Suppressor macrophage (primary cell): ENCODE measurements at regions not wholly inside any gene's neighbourhood (a gene's known extent, or its start where the extent isn't known, plus 50 kb on each side); places are given as distances from the start of the nearest gene placed in this dataset.
"Not testable (repeated sequence)": the region's sequence is repeated elsewhere in the genome, so short reads cannot be mapped to it uniquely, and the experiment has no call there.

Experiments used
- DNase-seq, 4 experiments: peaks; one replicate each; pipeline ENCODE4 v3.0.0-alpha.2; 2020 to 2022

DNA sequence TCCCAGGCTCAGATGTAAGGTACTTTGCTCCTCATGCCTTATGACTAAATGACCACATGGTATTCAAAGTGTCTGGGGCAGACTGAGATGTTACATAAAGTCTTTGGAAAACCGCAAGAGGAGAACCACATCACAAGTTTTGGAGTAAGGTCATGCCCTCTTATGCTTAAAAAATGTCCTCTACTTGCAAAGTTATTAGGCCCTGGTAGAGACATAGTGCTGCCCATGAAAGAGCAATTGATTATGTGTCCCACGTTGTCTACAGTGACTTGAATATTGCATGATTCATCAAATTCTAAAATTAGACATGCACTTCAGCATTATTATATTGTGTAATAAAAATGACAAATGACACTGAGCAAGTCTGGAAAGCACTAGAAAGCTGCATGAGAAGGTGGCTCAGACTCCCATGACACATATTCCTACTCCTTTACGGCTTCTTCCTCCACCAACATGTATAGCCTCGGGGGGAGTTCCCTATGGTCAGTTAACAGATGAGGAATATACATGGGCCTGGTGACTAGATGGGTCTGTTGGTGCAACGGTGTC, 602.6 kb upstream of the VRK2 start:
- peak; percentile 82 to 96 (median 88) for DNase-seq

DNA sequence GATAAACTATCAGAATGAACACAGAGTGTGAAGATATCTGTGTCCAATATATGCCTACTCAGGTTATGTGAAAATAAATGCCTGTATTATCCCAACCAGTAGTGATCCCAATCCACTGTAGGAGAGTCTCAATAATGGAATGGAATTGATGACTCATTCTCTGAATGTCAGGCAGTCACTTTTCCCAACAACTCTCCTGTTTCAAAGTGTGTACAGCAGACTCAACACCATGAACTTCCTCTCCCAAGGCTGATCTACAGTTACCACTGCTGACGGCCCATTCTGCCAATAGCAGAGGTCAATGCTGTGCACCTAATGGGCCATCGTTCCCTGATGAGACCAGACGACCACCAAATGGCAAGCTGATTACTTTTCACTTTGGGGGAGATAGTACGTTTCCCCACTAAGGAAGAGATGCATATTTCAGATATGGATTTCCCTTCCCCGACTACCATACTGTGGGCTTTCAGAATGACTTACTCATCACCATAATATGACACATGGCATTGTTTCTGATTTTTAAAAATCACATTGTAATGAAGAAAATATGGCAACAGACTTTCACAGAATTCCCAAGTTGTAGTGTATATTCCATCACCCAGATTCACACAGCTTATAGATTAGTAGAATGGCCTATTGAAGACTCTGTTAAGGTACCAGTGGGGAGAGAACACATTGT, 601.7 kb upstream of the VRK2 start:
- peak; percentile 26 to 62 (median 54) for DNase-seq

DNA sequence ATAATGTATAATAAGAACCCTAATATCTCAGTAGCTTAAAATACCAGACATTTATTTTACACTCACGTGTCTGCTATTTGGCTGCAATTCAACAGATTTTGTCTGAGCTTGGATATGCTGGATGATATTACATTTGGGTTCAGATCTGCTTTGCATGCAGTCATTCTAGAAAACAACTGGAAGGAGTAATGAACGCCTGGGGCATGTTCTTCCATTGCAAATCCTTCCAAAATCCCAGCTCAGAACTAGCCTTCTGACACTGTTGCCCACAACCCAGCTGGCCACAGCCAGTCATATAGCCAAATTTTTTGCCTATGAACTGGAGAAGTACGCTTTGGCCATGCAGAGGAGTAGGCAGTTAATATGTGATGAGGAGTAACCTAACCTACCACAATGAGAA, 597.8 kb upstream of the VRK2 start:
- DNase-seq = no peak

DNA sequence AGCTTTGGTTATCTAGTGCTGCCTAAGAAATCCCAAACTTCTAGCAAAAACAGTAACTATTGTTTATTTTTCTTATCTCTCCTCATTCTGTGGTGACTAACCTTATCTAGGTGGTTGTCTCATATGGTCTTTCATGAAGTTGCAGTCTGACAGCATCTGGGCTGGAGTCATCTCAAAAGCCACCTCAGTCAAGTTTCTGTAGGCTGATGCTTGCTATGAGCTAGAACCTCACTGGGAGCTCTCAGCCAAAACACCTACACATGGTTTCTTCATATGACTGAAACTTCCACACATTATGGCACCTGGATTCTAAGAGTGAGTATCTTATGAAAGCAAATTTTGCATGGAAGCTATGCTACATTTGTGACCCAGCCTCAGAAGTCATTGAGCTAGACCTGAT, 596.4 kb upstream of the VRK2 start:
- DNase-seq = peak in 1 of 4 experiments; percentile 46

DNA sequence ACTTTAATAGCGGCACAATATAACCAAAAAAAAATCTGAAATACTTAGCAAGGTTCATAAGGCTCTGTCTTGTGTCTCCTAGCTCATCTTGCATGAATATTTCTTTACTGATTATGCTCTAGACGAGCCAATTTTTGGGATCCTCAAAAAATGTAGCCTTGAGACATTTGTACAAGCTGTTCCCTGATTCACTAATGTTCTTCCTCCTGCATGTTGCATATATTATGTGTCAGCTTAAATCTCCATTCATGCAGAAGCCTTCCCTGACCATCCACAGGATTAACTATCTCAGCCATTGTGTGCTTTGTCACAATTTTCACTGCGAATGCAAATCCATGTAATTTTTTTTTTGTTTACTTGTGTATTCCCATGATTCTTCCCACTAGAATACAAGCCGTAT, 594.0 kb upstream of the VRK2 start:
- no peak for DNase-seq

DNA sequence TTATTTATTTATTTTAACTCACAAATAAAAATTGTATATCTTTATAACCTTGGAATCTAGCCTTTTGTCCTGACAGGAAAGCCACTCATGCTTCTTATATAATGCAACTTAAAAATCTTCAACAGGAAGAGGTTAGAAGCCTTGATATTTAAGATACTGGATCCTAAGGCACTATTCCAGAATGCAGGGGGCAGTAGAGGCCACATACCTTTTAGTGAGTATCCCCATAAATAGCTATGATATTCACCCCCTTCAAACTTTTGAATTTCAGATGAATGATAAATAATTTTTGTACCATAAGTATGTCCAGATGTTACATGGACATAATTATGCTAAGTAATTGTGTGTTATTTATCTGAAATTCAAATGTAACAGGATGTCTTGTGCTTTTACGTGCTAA, 592.7 kb upstream of the VRK2 start:
- DNase-seq = no peak

DNA sequence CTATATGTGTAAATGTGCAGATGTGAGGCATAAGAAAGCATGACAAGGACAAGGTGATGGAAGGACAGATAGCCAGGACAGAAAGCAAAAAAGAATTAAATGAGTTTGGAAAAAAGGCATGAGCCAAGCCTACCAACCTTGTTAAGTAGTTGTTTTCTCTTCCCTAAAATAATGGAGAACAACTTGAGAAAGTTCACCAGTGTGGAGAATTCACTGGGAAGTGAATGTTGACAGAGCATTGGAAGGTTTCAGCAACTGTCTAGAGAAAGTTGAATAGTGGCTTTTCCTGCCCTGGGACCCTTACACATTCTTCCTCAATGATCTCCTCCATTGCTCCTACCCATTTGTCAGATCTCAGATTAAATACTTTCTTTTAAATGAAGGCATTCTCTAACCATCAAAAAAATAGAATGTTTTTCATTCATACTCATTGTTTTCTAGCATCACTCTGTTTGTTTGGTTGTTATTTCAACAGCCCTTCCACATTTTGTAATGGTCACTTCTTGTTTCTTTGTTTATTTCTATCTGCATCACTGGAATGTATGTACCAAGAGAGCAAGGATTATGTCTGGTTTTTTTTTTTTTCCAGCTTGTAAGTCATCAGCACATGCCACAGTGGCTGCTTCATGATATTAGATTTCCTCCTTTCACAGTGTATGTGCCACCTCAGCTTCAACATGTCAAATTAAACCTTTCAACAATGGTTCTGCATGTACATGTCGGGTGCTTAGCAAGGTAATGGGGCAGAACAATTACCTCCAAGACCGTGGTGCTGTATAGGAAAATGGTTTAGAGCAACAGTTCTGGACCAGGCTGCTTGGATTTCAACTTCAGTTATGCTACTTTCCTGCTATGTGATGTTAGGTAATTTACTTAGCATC, 586.0 kb upstream of the VRK2 start:
- peak; percentile 20 to 68 (median 42) for DNase-seq

DNA sequence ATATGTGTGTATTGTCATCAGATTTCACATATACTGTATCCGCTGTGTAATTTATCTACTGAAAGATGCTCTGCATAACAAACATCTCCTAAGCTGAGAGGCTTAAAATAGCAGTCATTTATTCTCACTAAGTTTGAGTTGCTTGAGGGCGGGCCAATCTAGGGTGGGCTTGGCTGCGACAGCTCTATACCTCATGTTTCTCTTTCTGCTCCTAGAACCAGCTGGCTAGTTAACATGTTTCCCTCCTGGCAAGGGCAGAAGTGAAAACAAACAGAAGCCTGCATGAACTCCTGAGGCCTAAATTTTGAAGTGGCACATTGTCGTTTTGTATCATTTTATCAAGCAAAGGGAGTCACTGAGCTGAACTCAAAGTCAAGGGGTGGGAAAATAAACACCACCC, 585.0 kb upstream of the VRK2 start:
- DNase-seq = no peak

DNA sequence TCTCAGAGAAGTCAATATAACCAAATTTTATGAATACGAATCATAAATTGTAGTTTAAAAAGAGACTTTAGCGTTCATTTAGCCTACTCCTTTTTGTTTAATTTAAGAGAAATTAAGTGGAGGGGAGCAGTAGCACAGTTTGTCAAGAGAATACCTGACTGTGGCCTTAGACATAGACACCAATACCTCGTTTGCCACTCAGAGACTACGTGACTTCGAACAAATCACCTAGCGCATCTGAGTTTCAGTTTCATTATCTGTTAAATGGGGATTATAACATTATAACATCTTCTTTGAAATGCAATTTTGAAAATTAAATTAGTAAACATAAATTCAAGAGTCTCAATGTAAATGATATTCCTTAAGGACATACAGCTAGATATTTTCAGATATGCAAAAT, 581.5 kb upstream of the VRK2 start:
- DNase-seq = no peak

DNA sequence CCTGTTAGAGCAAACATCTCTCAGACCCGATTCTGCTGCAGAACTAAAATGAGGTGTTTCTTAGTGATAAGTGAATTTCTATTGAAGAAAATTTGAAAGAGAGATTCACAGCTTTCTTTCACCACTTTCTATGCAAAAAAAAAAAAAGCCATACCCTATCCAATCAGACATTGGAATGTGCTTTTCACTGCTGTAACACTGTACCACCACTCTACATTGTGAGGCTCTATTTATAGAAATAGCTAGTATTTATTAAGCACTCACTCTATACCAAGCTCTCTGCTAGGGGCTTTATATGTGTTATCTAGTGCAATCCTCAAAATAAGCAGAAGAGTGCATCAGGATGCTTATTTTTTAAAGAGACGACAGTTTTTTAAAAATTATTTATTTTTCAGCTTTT, 580.6 kb upstream of the VRK2 start:
- DNase-seq = no peak

DNA sequence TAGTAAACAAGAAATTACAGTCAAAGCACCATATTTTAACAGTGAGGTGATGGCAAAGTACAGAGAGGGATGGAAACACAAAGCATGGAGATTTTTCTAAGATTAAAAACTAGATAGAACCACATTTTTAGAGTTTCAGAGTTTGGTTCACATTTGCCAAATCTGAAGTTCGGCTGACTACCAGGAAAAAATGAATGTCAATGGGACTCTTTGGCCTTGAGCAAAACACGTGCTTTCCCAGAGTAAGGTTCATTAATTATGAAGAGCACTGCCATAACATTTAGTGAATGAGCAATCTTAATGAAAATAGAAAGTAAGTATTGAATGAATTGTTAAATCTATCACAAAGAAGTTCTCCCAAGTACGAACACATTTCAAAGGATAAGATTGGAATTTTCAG, 571.2 kb upstream of the VRK2 start:
- no peak for DNase-seq

DNA sequence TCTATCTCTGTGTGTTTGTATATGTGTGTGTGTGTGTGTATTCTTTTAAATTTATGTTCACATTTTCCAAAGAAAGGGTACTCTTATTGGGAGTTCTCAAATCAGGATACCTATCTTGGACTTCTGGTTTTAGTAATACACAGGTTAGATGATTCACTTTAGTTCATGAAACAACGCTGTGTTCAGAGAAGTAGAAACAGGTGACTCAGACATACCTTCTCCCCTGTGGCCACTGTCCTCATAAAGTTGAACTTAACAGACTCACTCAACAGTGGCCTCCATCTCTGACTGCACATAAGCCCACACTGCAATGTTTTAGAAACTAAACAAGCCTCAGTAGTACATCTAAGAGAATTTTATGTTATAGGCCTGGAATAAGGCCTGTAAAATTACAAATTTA, 566.6 kb upstream of the VRK2 start:
- no peak for DNase-seq

DNA sequence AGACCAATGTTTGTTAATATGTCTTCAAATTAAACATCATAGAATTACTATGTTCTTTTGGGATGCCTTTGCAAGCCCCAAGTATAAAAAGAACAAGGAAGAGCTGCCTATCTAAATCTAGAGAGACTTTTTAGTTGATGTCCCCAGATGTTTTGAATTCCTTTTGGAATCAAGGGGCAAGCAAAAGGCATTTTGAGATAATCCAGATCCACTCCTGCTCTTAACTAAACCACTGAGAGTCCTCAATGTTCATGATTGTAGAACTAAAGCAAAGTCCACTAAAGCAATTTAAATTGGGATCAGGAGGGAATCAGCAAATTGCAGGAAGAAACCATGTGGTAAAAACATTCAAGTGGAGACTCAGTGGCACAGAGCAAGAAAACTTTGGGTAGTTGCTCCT, 558.5 kb upstream of the VRK2 start:
- DNase-seq = no peak

DNA sequence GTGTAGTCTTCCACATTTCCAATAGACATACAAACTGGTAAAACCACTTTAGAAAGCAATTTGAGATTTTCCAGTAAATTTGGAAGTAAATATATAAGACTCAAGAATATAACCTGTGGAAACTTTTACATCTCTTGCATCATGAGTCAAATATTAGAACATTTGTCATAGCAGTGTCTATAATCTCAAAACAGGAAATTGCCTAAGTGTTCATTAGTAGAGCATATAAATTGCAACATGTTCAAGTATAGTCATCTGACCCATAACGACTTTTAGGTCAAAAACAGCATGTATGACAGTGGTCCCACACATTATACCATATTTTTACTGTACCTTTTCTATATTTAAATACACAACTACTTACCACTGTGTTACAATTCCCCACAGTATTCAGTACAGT, 555.9 kb upstream of the VRK2 start:
- DNase-seq = peak in 2 of 4 experiments; percentile 54 to 57

DNA sequence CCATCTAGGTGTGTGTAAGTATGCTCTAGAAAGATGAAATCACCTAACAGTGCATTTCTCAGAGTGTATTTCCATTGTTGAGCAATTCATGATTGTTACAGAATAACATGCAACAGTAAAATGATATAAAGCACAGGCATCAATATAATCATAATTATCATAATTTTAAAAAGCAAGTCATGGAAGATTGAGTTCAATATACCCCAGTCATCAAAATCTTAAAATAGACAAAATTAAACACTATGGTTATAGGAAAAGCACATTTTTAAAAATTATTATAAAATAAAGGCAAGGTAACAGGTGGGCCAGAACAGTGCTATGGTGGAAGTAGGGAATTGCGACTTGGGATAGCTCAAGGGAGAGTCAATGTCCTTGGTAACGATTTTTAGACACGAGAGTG, 555.4 kb upstream of the VRK2 start:
- no peak for DNase-seq

DNA sequence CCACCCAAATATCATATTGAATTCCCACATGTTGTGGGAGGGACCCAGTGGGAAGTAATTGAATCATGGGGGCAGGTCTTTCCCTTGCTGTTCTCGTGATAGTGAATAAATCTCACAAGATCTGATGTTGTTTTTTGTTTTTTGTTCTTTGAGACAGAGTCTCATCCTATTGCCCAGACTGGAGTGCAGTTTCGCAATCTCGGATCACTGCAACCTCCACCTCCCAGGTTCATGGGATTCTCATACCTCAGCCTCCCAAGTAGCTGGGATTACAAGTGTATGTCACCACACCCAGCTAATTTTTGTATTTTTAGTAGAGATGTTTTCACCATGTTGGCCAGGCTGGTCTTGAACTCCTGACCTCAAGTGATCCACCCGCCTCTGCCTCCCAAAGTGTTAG, 552.6 kb upstream of the VRK2 start:
- DNase-seq = not testable (repeated sequence)

DNA sequence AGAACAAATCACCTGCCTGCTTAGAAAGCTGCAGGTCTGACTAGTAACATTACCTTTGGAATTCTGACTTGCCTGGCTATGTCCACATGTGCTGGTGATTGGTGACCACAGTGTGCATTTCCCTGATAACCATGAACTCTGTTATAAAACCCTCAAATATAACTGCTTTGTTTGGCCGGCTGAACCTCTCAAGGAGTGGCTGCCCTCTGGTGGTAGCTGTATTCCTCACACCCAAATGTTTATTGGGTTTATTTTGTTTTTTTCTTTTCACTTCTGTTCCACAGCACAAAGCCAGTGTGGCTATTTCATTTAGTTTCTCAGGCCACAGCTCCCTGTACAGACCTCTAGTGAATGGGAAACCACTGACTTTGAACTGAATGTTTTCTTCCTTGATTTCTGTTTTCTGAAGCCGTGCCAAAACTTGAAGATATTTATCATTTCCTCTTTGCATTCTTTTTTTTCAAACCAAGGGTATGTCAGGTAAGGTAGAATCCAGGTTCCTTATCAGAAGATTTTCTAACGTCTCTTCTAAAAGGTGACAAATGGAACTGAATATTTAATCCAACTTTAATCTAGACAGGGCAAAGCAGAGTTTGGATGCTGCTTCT, 549.0 kb upstream of the VRK2 start:
- peak; percentile 76 to 90 (median 84) for DNase-seq

DNA sequence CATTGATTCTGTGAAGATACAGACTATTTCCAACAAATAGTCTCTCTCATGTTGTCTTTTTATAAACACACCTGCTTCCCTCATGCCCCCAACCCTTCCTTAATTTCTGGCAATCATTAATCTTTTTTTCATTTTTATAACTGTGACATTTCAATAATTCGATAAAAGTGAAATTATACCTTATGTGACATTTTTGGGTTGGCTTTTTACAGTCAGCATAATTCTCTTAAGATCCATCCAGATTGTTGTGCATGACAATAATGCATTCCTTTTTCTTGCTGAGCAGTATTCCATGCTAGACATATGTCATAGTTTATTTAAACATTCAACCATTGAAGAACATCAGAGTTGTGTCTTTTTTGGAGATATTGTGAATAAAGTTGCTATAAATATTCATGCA, 541.8 kb upstream of the VRK2 start:
- no peak for DNase-seq

DNA sequence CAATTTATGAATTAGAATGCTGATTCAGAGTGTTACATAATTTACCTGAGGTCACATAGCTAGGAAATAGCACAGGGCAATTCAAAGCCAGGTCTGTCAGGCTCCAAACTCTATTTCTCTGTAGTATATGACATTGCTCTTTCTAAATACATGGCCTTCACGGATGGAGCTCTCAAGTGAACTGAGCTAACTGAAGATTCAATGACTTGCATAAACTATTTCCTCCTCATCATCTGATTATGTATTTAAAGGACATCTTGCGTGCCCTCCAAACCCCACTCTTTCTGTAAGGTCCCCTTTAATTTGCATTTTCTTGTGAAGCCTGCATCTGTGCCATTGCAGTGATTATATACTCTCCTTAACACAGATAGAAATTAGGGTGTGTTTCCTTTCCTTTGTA, 537.4 kb upstream of the VRK2 start:
- DNase-seq = no peak

DNA sequence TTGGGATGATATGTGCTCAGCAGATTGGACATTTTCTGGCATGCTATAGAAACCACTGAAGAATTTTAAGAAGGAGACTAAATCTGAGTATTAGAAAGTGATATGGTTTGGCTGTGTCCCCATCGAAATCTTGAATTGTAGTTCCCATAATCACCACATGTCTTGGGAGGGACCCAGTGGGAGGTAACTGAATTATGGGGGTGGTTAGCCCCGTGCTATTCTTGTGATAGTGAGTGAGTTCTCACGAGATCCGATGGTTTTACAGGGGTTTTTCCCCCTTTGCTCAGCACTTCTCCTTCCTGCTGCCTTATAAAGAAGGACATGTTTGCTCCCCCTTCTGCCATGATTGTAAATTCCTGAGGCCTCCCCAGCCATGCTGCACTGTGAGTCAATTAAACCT, 535.9 kb upstream of the VRK2 start:
- DNase-seq = peak in 2 of 4 experiments; percentile 5 to 10

DNA sequence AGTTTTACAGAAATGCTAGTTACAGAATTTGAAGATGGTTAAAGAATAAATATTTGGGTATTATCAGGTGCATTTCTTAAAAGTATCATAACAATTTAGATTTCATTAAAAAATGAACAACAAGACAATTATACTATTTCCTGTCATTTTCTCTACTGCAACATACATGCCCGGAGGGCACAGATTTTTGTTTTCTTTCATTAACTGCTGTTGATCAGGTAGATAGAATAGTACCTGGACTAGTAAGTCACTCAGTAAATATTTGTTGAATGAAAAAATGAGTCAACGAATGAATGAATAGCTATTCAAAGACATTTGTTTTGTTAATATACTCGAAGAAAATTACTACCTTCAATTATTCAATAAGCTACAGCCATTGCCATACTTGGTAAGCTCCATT, 531.2 kb upstream of the VRK2 start:
- DNase-seq = no peak

DNA sequence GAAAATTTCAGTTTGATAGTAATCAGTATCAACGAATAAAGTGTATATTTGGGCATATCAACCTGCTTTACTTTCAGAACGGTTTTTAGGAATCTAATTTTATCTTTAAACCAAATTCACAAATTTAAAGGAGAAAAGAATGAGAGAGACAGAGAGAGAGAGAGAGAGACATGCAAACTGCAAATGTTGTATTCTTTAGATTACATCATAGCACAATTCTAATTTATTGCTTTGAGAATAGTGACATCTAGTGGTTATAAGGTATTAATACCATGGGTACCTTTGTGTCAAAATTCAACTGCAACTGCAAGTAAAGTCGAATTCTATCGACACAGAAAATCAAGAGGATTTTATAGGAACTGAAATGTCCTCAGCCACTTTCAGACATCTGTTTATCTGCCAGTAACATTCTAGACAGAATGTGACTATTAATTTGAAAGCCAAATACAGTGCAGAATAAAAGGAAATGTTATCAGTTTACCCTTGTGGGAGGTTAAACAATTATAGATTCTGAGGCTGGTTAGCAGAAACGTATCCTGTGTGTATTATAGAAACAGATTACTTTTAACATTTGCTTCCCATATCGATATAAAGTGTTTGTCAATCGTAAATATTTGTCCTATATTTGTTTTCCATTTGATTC, 529.8 kb upstream of the VRK2 start:
- peak in 3 of 4 experiments; percentile 4 to 82 (median 71) for DNase-seq

DNA sequence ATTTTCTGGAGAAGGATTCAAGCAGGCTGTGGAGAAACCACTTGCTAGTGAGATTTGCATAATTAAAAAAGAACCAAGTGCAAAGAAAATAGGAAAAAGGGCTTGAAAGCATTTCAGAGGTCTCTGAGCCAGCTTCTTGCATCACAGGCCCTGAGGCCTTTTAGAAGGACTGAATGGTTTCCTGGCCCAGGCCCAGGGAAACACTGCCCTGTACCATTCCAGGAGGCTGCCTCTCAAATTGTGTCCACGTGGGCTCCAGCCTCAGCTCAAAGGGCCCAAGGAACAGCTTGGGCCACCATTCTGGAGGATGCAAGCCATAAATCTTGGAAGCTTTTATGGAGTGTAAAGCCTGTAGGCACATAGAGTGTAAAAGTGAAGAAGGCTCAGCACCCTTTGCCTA, 523.3 kb upstream of the VRK2 start:
- DNase-seq = no peak
